IMR-90 (cell line): ENCODE measurements at regions not wholly inside any gene's neighbourhood (a gene's known extent, or its start where the extent isn't known, plus 50 kb on each side); places are given as distances from the start of the nearest gene placed in this dataset.
A peak's percentile ranks its signal among the peaks of the same experiment; 100 is the strongest.

Experiments used
- ATAC-seq: fragments of 200-7000 bp; cut with Tn5 transposase; 2 replicates; pipeline ENCODE4 v1.9.1; 2020; ENCODE audit warnings: low read depth, mild to moderate bottlenecking, moderate library complexity
- BruUV-seq: library from RNA; stranded (reverse); fragments of 400-500 nt; replicated peaks from 2 replicates; lab custom pipeline; 2021; lab: Mats Ljungman, UMichigan
- CTCF ChIA-PET: fragments of 300-600 bp; formaldehyde crosslinking; extraction: SDS; loops from one replicate; lab custom pipeline; 2021; ENCODE audit warnings: antibody characterized with exemption; lab: Yijun Ruan, JAX
- POLR2A ChIA-PET: fragments of 300-600 bp; sonication (Branson Sonifier 250); formaldehyde crosslinking; loops from one replicate; lab custom pipeline; 2022; ENCODE audit warnings: antibody characterized with exemption; ENCODE audit not compliant: unreplicated experiment; lab: Charles Lee
- DNase-seq: peaks from one replicate; pipeline ENCODE4 v3.0.0; 2013
- H2AFZ ChIP-seq: replicated peaks from 2 replicates; pipeline ENCODE3; 2013; ENCODE audit warnings: low read length, mild to moderate bottlenecking; ENCODE audit not compliant: poor library complexity
- H2AK5ac ChIP-seq: 2 replicates; pipeline ENCODE4 v1.6.1; 2013; ENCODE audit warnings: low read depth, low read length, inconsistent platforms
- H2AK9ac ChIP-seq: replicated peaks from 2 replicates; pipeline ENCODE3; 2013; ENCODE audit warnings: mild to moderate bottlenecking, low read depth, low read length, moderate library complexity; ENCODE audit not compliant: poor library complexity
- H2BK120ac ChIP-seq: 2 replicates; pipeline ENCODE4 v1.6.1; 2013; ENCODE audit warnings: low read depth, low read length, inconsistent platforms
- H2BK15ac ChIP-seq: 3 replicates; pipeline ENCODE4 v1.6.1; 2013; ENCODE audit warnings: low read depth, low read length, inconsistent platforms
- H2BK20ac ChIP-seq: 2 replicates; pipeline ENCODE4 v1.6.1; 2013; ENCODE audit warnings: low read depth, mild to moderate bottlenecking, inconsistent platforms, low read length, moderate library complexity
- H2BK5ac ChIP-seq: 2 replicates; pipeline ENCODE4 v1.6.1; 2013; ENCODE audit warnings: mild to moderate bottlenecking, low read depth, low read length, inconsistent platforms; ENCODE audit not compliant: poor library complexity, severe bottlenecking
- H3K14ac ChIP-seq: replicated peaks from 2 replicates; pipeline ENCODE4 v1.6.1; 2013; ENCODE audit warnings: low read depth, low read length, inconsistent platforms
- H3K18ac ChIP-seq: 2 replicates; pipeline ENCODE4 v1.6.1; 2013; ENCODE audit warnings: low read depth, low read length, control low read depth
- H3K23ac ChIP-seq: 2 replicates; pipeline ENCODE4 v1.6.1; 2013; ENCODE audit warnings: low read depth, low read length, inconsistent platforms
- H3K27ac ChIP-seq: 2 replicates; pipeline ENCODE4 v1.5.1; 2013; ENCODE audit warnings: mild to moderate bottlenecking, control low read depth, low read length; ENCODE audit not compliant: insufficient read depth
- H3K27me3 ChIP-seq: 2 replicates; pipeline ENCODE4 v1.6.1; 2013; ENCODE audit warnings: low read length; ENCODE audit not compliant: control insufficient read depth, insufficient read depth
- H3K36me3 ChIP-seq: 2 replicates; pipeline ENCODE4 v1.6.1; 2013; ENCODE audit warnings: low read length, mixed read lengths; ENCODE audit not compliant: control insufficient read depth, insufficient read depth
- H3K4ac ChIP-seq: 2 replicates; pipeline ENCODE4 v1.6.1; 2013; ENCODE audit warnings: low read depth, low read length, inconsistent platforms
- H3K4me1 ChIP-seq: 2 replicates; pipeline ENCODE4 v1.6.1; 2013; ENCODE audit warnings: low read length, mixed read lengths; ENCODE audit not compliant: control insufficient read depth, insufficient read depth
- H3K4me2 ChIP-seq: 2 replicates; pipeline ENCODE4 v1.6.1; 2013; ENCODE audit warnings: low read depth, mild to moderate bottlenecking, control low read depth, low read length, moderate library complexity
- H3K4me3 ChIP-seq: 2 replicates; pipeline ENCODE4 v1.5.1; 2013; ENCODE audit warnings: low read depth, mild to moderate bottlenecking, control low read depth, low read length, moderate library complexity; ENCODE audit not compliant: insufficient read depth
- H3K56ac ChIP-seq: 2 replicates; pipeline ENCODE4 v1.6.1; 2013; ENCODE audit warnings: low read length, inconsistent platforms; ENCODE audit not compliant: insufficient read depth; ENCODE audit errors: extremely low read depth
- H3K79me1 ChIP-seq, 2 experiments: 2 replicates each; pipeline ENCODE4 v1.6.1; 2013; ENCODE audit warnings: low read length in 2 of 2, inconsistent platforms in 1 of 2, low read depth in 1 of 2
- H3K9ac ChIP-seq: 2 replicates; pipeline ENCODE4 v1.6.1; 2013; ENCODE audit warnings: low read depth, low read length, control low read depth
- H3K9me1 ChIP-seq: 2 replicates; pipeline ENCODE4 v1.6.1; 2013; ENCODE audit warnings: low read length, inconsistent platforms; ENCODE audit not compliant: insufficient read depth
- H3K9me3 ChIP-seq: 2 replicates; pipeline ENCODE4 v1.6.1; 2013; ENCODE audit warnings: low read length; ENCODE audit not compliant: control insufficient read depth, insufficient read depth
- H4K20me1 ChIP-seq: 2 replicates; pipeline ENCODE4 v1.6.1; 2013; ENCODE audit warnings: low read length, inconsistent platforms; ENCODE audit not compliant: insufficient read depth
- H4K5ac ChIP-seq: 2 replicates; pipeline ENCODE4 v1.6.1; 2013; ENCODE audit warnings: mild to moderate bottlenecking, low read depth, low read length, control low read depth
- H4K8ac ChIP-seq, 2 experiments: 2 replicates each; pipeline ENCODE4 v1.6.1; 2013; ENCODE audit warnings: low read depth in 2 of 2, low read length in 2 of 2, control low read depth in 1 of 2, inconsistent platforms in 1 of 2
- H4K91ac ChIP-seq: 2 replicates; pipeline ENCODE4 v1.6.1; 2013; ENCODE audit warnings: low read depth, low read length, inconsistent platforms; ENCODE audit not compliant: insufficient read depth
- CEBPB ChIP-seq: IDR thresholded peaks from 2 replicates; pipeline ENCODE4 v1.6.1; 2012; ENCODE audit warnings: low read depth, low read length, improper control_type of control experiment
- CHD1 ChIP-seq: IDR thresholded peaks from 2 replicates; pipeline ENCODE4 v1.6.1; 2012; ENCODE audit warnings: low read depth, low read length, improper control_type of control experiment
- MAFK ChIP-seq: IDR thresholded peaks from 2 replicates; pipeline ENCODE4 v1.6.1; 2012; ENCODE audit warnings: low read depth, low read length, improper control_type of control experiment
- MXI1 ChIP-seq: IDR thresholded peaks from 2 replicates; pipeline ENCODE4 v1.6.1; 2012; ENCODE audit warnings: low read depth, mild to moderate bottlenecking, low read length, moderate library complexity, borderline replicate concordance
- RAD21 ChIP-seq: IDR thresholded peaks from 2 replicates; pipeline ENCODE4 v1.6.1; 2012; ENCODE audit warnings: low read length, improper control_type of control experiment
- RFX5 ChIP-seq: IDR thresholded peaks from 2 replicates; pipeline ENCODE4 v1.8.0; 2012; ENCODE audit warnings: low read depth, mild to moderate bottlenecking, low read length, moderate library complexity
- WGBS, 2 experiments: methylation state at CpG; one replicate each; pipeline versions ENCODE4 v1.1.5 to v1.1.7; 2013; ENCODE audit warnings: missing lambda C conversion rate in 2 of 2; ENCODE audit not compliant: insufficient read length in 1 of 2; ENCODE audit errors: extremely low coverage in 2 of 2; 5-methylcytosine and 5-hydroxymethylcytosine counted together
- dilution Hi-C: fragments of 300-500 bp; cut with HindIII; formaldehyde crosslinking; loops from one replicate; pipeline ENCODE4 v1.14.3; 2018; ENCODE audit warnings: low sequenced_read_pairs; ENCODE audit not compliant: unreplicated experiment
- in situ Hi-C: fragments of 300-500 bp; cut with MboI; formaldehyde crosslinking; loops from 3 replicates; pipeline ENCODE4 v1.14.3; 2019; ENCODE audit warnings: low sequenced_read_pairs, inconsistent platforms, mixed read lengths
- intact Hi-C: fragments of 100-400 bp; cut with micrococcal nuclease; formaldehyde crosslinking; loops from 2 replicates; pipeline ENCODE4 v1.10.0; 2022

GRCh38 chr15:47998619-47999019 is 122.2 kb upstream of the SLC24A5 start:
- Histone ChIP-seq H4K20me1 (no peaks in the 10 kb centered on the region), H4K8ac (no peak overlapping the region), H2AFZ (no peak overlapping the region), H3K4ac (no peak overlapping the region), H2BK5ac (no peak overlapping the region), H2BK120ac (no peak overlapping the region), H3K79me1 (no peaks in the 10 kb centered on the region), H3K56ac (no peak overlapping the region), H3K4me1 (no peaks in the 10 kb centered on the region), H3K36me3 (no peaks in the 10 kb centered on the region), H4K5ac (no peak overlapping the region), H2AK9ac (no peak overlapping the region), H3K4me2 (no peak overlapping the region), H3K4me3 (no peak overlapping the region), H2BK20ac (no peak overlapping the region), H4K91ac (no peak overlapping the region), H3K9ac (no peak overlapping the region), H3K23ac (no peak overlapping the region), H3K9me3 (no peaks in the 10 kb centered on the region), H3K18ac (no peak overlapping the region), H2AK5ac (no peak overlapping the region), H3K27ac (no peak overlapping the region), H2BK15ac (no peak overlapping the region), H3K27me3 (peaks cover 2% of the 10 kb centered on the region), H3K9me1 (no peaks in the 10 kb centered on the region), H3K14ac (no peak overlapping the region)
- no CpG with 5 or more reads among the region's 2 CpGs for WGBS, 2 experiments
- ChIA-PET CTCF (no interaction called here), POLR2A (no interaction called here)
- ATAC-seq = no peak
- no peak for DNase-seq
- no peak for TF ChIP-seq RFX5
- TF ChIP-seq RAD21 = no peak
- TF ChIP-seq MXI1 = no peak
- peak; percentile 60 for TF ChIP-seq CEBPB
- no peak for TF ChIP-seq CHD1
- no peak for TF ChIP-seq MAFK
- intact Hi-C loops (no loop called here), in situ Hi-C loops (no loop called here), dilution Hi-C loops (no loop called here)
- no TSS peak for BruUV-seq
